HG03469 (cell line): ENCODE measurements at regions not wholly inside any gene's neighbourhood (a gene's known extent, or its start where the extent isn't known, plus 50 kb on each side); places are given as distances from the start of the nearest gene placed in this dataset.
A peak's percentile ranks its signal among the peaks of the same experiment; 100 is the strongest.

Experiments
- ATAC-seq: cut with Tn5 transposase; IDR thresholded peaks from one replicate; pipeline ENCODE4 v1.9.1; 2021; ENCODE audit warnings: mild to moderate bottlenecking, moderate library complexity, moderate number of reproducible peaks; ENCODE audit not compliant: unreplicated experiment

DNA sequence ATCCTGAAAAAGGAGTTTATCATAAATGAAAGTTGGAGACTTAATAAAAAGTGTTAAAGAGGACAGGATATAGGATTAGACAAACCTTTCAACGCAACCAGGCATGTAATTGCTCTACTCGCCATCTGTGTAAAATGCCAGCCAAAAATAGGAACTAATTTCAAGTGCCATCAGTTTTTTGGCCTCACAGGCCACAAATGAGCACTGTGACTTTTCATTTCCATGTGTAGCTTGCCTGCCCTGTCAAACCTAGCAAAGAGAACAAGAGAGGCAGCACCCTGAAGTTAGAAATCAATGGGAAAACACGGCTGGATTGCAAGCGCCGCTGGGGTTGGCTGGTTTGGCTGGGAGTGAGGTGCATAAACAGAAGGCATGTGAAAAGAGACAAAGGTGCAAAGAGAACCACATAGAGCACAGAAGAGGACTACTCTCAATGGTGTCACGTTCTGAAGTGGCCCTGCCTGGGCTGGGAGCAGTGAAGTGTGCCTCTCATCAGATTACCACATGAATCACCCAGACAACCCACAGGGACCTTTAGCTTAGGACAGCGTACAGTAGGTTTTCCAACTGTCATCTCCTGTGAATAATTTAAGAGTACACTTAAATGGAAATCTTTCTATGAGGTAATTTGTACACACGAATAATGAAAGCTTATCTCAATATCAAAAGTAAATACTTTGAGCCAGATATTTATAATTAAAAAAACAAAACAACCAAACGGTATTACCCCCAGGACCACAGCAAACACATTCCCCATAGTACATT lies 78.0 kb upstream of the NHSL1 start:
- ATAC-seq = no peak

- no peak for ATAC-seq
These were observed 80.7 kb upstream of the NHSL1 start for GRCh38 chr6:138580040-138580439.

- no peak for ATAC-seq
These were observed 81.5 kb upstream of the NHSL1 start for GRCh38 chr6:138580801-138581200.

- ATAC-seq = no peak
These were observed 83.3 kb upstream of the NHSL1 start for GRCh38 chr6:138582573-138582972.

- ATAC-seq = no peak
These were observed 87.3 kb upstream of the NHSL1 start for GRCh38 chr6:138586638-138587037.

GRCh38 chr6:138588805-138589434 lies 89.6 kb upstream of the NHSL1 start:
- peak; percentile 30 for ATAC-seq

DNA sequence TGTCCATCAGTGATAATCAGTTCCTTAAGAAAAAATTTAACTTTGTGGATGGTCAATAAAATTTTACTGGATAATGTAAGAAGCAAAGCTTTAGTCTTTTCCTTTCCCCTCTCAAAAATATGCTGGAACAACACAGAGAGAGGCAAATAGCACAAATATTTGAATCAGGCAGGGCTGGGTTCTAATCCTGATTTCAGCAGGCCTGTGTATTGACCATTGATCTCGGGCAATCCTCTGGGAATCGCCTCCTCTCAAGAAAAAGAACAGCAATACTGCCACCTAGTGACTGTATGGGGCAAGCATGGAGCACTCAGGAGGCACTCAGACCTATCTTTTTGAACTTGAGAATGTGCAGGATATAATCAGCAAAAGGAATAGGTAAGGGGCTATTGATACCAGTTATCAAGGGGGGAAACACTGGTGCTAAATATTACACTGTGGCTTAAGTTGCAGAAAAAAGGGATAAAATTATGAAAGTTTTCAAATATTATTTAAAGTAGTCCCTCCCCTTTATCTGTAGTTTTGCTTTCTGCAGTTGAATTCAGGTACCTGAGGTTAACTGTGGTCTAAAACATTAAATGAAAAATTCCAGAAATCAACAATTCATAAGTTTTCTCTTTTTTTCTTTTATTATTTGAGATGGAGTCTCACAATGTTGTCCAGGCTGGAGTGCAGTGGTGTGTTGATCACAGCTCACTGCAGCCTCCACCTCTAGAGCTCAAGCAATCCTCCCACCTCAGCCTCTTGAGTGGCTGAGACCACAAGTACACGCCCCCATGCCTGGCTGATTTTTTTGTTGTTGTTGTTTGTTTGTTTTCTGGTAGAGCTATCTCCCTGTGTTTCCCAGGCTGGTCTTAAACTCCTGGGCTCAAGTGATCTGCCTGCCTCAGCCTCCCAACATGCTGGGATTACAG lies 91.8 kb upstream of the NHSL1 start:
- no peak for ATAC-seq

GRCh38 chr6:138592749-138593123 lies 93.4 kb upstream of the NHSL1 start:
- peak; percentile 65 for ATAC-seq

- ATAC-seq = peak; percentile 49
These were observed 94.0 kb upstream of the NHSL1 start for GRCh38 chr6:138593124-138593877.

DNA sequence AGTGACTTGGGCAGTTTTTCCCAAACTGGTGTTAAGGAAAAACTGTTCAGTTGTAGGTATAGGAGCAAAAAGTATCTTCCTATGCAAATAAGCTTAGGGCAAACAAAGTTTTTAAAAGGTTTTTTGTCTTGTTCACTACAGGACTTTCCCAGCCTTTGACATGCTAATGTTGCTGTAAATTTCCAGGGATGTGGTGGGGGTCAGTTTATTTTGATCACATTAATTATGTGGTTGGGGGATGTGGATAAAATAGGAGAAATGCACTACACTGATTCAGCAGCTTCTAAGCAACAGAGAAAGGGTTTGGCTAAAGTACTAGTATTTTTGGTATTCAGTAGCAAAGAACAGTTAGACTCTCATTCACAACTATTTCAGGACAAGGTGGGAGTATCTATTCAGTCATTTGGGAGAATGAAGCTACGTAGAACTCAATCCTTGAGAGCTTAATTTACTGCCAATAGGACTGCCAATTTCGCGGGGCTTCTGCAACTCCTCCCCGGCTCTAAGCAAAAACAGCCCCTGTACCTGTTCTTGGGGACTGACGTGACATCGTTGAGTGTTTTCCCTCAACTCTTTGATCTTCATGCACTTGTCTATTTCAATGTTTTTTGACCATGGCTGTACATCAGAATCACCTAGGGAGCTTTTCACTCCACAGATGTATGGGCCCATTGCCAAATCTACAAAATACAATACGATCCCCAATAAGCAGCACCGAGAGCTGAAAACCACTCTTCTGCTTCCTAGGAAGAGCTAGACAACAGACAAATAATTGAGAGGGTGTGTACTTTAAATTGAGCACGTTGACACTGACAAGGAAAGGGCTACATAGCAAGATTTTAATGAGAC lies 94.8 kb upstream of the NHSL1 start:
- ATAC-seq = no peak

GRCh38 chr6:138594758-138595140 lies 95.5 kb upstream of the NHSL1 start:
- ATAC-seq = no peak

DNA sequence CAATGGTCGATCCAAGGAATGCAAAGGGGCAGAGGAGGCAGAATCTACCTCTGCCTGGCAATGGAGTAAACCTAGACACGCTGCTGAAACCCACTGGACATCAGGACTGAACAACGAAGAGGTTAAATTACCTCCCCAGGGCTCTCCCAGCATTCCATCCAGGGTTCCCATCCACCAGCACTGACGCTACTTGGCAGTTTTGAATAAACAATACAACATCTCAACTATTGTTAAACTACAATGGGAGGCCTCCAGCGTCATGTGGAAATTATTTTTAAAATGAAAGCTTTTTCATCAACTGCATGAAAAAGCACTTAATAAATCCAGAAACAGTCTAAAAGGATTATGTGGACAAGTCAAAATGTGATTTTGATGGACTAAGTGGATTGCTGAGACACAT lies 96.8 kb upstream of the NHSL1 start:
- ATAC-seq = no peak

DNA sequence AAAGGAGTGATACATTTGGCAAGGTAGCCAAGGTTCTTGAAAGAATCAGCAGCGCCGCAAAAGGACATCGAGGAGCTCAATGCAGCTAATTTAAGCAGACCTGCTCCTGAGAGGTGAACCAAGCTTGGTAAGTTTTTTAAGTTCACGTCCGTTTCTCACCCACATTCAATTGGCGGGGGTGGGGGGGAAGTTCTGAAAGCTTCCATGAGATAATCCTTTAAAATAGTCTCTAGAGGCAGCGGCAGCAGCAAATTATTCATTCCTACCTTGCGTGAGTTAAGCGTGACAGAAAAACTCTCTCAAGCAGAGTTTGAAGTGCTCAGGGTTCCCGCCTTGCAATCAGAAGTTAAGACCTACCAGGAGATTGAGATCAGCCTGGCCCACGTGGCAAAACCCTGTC lies 97.3 kb upstream of the NHSL1 start:
- ATAC-seq = no peak

DNA sequence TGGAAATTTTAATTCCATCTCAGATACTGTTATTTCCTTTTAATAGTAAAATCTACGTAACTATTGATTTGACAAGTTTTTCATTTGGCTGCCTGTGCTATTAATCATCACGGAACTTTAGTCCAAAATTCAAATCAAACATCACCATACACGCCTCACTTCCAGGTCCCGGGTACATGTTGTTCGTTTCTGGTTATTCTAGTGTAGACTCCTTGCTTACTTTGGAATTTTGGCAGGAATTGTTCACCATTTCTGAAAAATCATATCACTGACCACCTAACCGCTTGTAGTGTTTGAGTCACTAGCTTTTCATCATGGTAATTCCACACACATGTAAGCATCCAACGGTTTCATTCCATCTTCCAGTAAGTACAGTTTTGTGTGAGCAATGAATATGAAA lies 98.0 kb upstream of the NHSL1 start:
- ATAC-seq = no peak

DNA sequence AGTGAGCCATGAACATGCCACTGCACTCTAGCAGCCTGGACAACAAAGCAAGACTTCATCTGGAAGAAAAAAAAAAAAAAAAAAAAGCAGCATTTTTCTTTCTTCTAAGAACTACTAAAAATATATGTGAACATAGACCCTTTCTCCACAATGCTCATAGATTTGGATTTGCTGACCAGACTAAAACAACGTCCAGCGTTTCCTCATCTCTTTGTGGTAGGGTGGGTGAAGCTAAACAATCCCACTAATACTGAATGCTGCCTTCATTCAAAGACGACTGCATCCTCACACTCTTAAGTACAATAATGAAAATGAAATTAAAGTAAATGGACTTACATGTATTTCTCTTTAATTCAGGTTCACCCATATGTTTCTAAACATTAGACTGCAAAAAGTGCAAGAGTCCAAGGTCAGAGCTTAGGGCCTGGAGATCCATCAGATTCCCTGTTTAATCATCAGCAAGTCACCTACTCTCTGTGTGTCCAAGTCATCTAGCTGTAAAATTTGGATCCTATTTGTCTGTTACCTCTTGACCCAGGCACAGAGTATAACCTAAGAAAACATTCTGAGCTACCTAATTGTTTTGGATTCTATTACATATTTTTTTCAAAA lies 99.4 kb upstream of the NHSL1 start:
- ATAC-seq = no peak

DNA sequence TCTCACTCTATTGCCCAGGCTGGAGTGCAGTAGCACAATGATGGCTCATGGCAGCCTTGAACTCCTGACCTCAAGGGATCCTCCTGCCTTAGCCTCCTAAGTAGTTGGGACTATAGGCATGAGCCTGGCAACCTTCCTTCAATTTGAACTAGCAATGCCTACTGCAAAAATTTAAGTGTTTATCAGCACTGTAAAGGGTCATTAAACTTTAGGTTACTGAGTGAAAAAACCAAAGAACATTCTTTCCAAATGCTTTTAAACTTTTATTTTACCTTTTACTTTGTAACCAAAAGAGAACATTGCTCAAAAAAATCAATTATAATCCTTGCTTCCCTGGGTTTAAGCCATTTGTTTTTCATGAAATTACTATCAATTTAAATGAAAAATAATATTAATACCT lies 101.0 kb upstream of the NHSL1 start:
- no peak for ATAC-seq

- ATAC-seq = no peak
These were observed 101.4 kb upstream of the NHSL1 start for GRCh38 chr6:138600726-138601125.

DNA sequence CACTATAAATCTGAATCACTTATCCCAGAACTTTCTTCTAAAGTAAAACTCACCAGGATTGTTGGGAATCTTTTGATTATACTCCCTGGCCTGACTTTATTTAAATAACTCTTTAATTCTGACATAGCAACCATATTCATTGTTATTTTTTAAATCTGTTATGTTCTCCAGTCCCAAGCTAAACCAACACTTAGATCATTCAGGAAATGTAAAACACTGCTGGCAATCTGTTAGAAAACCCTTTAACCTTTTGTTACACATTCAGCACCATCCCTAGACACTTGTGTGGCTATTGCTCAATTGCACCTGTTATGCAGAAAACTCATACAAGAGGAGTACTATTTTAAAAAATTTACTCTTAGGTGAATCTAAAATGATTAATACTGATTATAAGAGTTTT lies 101.8 kb upstream of the NHSL1 start:
- no peak for ATAC-seq

DNA sequence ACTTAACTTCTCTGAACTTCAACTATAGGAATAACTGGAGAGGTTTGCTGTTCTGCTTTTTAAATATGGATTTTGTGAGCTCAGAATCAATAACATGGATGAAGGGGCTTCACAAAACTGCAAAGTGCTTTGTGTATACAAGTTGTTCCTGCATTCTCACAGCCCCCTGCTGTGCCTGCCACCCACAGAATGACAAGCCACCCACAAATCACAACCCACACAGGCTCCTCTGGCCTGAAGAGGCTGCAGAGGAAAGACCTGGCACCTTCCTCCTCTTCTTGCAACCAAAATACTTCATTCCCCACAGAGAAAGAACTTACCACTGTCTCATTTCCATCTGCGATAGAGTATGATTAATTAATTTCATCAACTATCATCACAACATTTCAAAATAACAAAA lies 106.7 kb upstream of the NHSL1 start:
- no peak for ATAC-seq
